HepG2 (cell line): ENCODE measurements at regions not wholly inside any gene's neighbourhood (a gene's known extent, or its start where the extent isn't known, plus 50 kb on each side); places are given as distances from the start of the nearest gene placed in this dataset.

ENCODE experiments used
- ATAC-seq: fragments of 200-7000 bp; cut with Tn5 transposase; 3 replicates; pipeline ENCODE4 v1.9.1; 2020; ENCODE audit warnings: mild to moderate bottlenecking, moderate library complexity
- BruUV-seq: library from RNA; stranded (reverse); fragments of 400-500 nt; replicated peaks from 2 replicates; lab custom pipeline; 2021; lab: Mats Ljungman, UMichigan
- CTCF ChIA-PET: fragments of 300-600 bp; formaldehyde crosslinking; extraction: SDS; loops from one replicate; lab custom pipeline; 2021; ENCODE audit warnings: low total read pairs, inconsistent platforms, low intra/inter-chr PET ratio; lab: Yijun Ruan, JAX
- POLR2A ChIA-PET: fragments of 350-600 bp; sonication (Branson Sonifier 250); formaldehyde crosslinking; loops from one replicate; lab custom pipeline; 2020; ENCODE audit warnings: antibody characterized with exemption, inconsistent platforms; lab: Yijun Ruan, JAX
- DNase-seq: peaks from one replicate; pipeline ENCODE4 v3.0.0-alpha.2; 2015; ENCODE audit warnings: low spot score
- FAIRE-seq: peaks from 3 replicates; lab custom pipeline; 2011; peaks lifted over from hg19 to GRCh38; lab: Jason Lieb, UNC
- H2AFZ ChIP-seq: one replicate; pipeline ENCODE4 v1.6.1; 2011; ENCODE audit warnings: low read length, inconsistent platforms
- H3K27ac ChIP-seq: fragments of 300-600 bp; 3 replicates; pipeline ENCODE4 v1.8.0; 2011; ENCODE audit warnings: mixed run types, mild to moderate bottlenecking, mixed read lengths, low read length, inconsistent platforms; ENCODE audit not compliant: insufficient read depth; ENCODE audit errors: extremely low read length
- H3K27me3 ChIP-seq, 2 experiments: fragments of 200-600 bp in 1 of 2; 2 replicates in 1 of 2; 3 replicates in 1 of 2; pipeline versions ENCODE4 v1.6.0 to v1.8.0; 2011; ENCODE audit warnings: low read length in 2 of 2, mild to moderate bottlenecking in 2 of 2, moderate library complexity in 2 of 2, inconsistent platforms in 1 of 2; ENCODE audit not compliant: insufficient read depth in 2 of 2, control insufficient read depth in 1 of 2
- H3K36me3 ChIP-seq, 2 experiments: fragments of 200-600 bp in 1 of 2; replicated peaks in 1 of 2; 2 replicates in 1 of 2; 3 replicates in 1 of 2; pipeline versions ENCODE4 v1.5.1 to v1.8.0; 2011; ENCODE audit warnings: low read length in 2 of 2, inconsistent platforms in 1 of 2; ENCODE audit not compliant: insufficient read depth in 2 of 2, control insufficient read depth in 1 of 2
- H3K4me1 ChIP-seq: 2 replicates; pipeline ENCODE4 v1.5.1; 2012; ENCODE audit warnings: low read length, inconsistent platforms; ENCODE audit not compliant: insufficient read depth
- H3K4me2 ChIP-seq: 2 replicates; pipeline ENCODE4 v1.6.0; 2011; ENCODE audit warnings: low read depth, low read length, inconsistent platforms
- H3K4me3 ChIP-seq, 3 experiments: fragments of 200-600 bp in 1 of 3; sonication (generic), shearing (Covaris generic) in 1 of 3; replicated peaks in 1 of 3; 2 replicates each; pipeline ENCODE4 v1.5.1; 2011 to 2016; ENCODE audit warnings: low read length in 3 of 3, inconsistent platforms in 2 of 3, low read depth in 2 of 3, mild to moderate bottlenecking in 2 of 3, control low read depth in 1 of 3, mixed read lengths in 1 of 3; ENCODE audit not compliant: insufficient read depth in 1 of 3
- H3K79me2 ChIP-seq: one replicate; pipeline ENCODE4 v1.6.1; 2011; ENCODE audit warnings: low read length, inconsistent platforms; ENCODE audit not compliant: insufficient read depth
- H3K9ac ChIP-seq: 2 replicates; pipeline ENCODE4 v1.6.0; 2011; ENCODE audit warnings: mild to moderate bottlenecking, low read depth, low read length, inconsistent platforms; ENCODE audit not compliant: insufficient read depth
- H3K9me3 ChIP-seq: 2 replicates; pipeline ENCODE4 v1.5.1; 2012; ENCODE audit warnings: mild to moderate bottlenecking, low read length
- H4K20me1 ChIP-seq: 2 replicates; pipeline ENCODE4 v1.6.0; 2011; ENCODE audit warnings: inconsistent platforms, mild to moderate bottlenecking, low read length, moderate library complexity; ENCODE audit not compliant: insufficient read depth
- BCLAF1 ChIP-seq: fragments of 450-650 bp; IDR thresholded peaks from 2 replicates; pipeline ENCODE4 v1.6.1; 2017; ENCODE audit warnings: mild to moderate bottlenecking
- CBFB ChIP-seq: sonication (generic); formaldehyde crosslinking; IDR thresholded peaks from 2 replicates; pipeline ENCODE4 v1.4.0; 2020; ENCODE audit warnings: missing genetic modification reagents
- DR1 ChIP-seq: sonication (generic); formaldehyde crosslinking; IDR thresholded peaks from 2 replicates; pipeline ENCODE4 v1.8.0; 2021; ENCODE audit warnings: mild to moderate bottlenecking, missing genetic modification reagents, inconsistent platforms
- ELF3 ChIP-seq: IDR thresholded peaks from 2 replicates; pipeline ENCODE4 v1.6.1; 2016; ENCODE audit warnings: missing genetic modification reagents, missing compliant biosample characterization
- HNRNPLL ChIP-seq: fragments of 200-400 bp; formaldehyde crosslinking; IDR thresholded peaks from 2 replicates; pipeline ENCODE4 v1.6.1; 2017; ENCODE audit warnings: mild to moderate bottlenecking, low read depth, low read length; ENCODE audit not compliant: poor library complexity, severe bottlenecking
- JUNB ChIP-seq: sonication (generic); formaldehyde crosslinking; IDR thresholded peaks from 2 replicates; pipeline ENCODE4 v1.8.0; 2022; ENCODE audit warnings: missing genetic modification reagents, mild to moderate bottlenecking, borderline replicate concordance
- KDM5A ChIP-seq: fragments of 200-600 bp; sonication (generic); IDR thresholded peaks from 2 replicates; pipeline ENCODE4 v1.7.0; 2018; ENCODE audit warnings: antibody characterized with exemption, mild to moderate bottlenecking, low read length, borderline replicate concordance
- MAF1 ChIP-seq: sonication (generic); formaldehyde crosslinking; IDR thresholded peaks from 2 replicates; pipeline ENCODE4 v1.5.0; 2020; ENCODE audit warnings: missing genetic modification reagents, borderline replicate concordance
- RAD51 ChIP-seq: fragments of 450-650 bp; IDR thresholded peaks from 2 replicates; pipeline ENCODE4 v1.6.1; 2016; ENCODE audit warnings: borderline replicate concordance
- SMARCC2 ChIP-seq: fragments of 450-650 bp; IDR thresholded peaks from 2 replicates; pipeline ENCODE4 v1.6.1; 2017; ENCODE audit warnings: antibody characterized with exemption, mild to moderate bottlenecking
- SOX5 ChIP-seq: IDR thresholded peaks from 2 replicates; pipeline ENCODE4 v1.6.1; 2016; ENCODE audit warnings: borderline replicate concordance
- SP5 ChIP-seq: IDR thresholded peaks from 2 replicates; pipeline ENCODE4 v1.6.1; 2016; ENCODE audit warnings: low read depth, borderline replicate concordance
- STAT5B ChIP-seq: sonication (generic); formaldehyde crosslinking; IDR thresholded peaks from 2 replicates; pipeline ENCODE4 v1.4.0; 2020; ENCODE audit warnings: missing genetic modification reagents
- USF2 ChIP-seq, 2 experiments: sonication (generic) in 1 of 2; formaldehyde crosslinking in 1 of 2; IDR thresholded peaks; 2 replicates each; pipeline versions ENCODE4 v1.5.1 to v1.6.1; 2011 to 2020; ENCODE audit warnings: borderline replicate concordance in 1 of 2, low read depth in 1 of 2, low read length in 1 of 2, mild to moderate bottlenecking in 1 of 2, missing genetic modification reagents in 1 of 2, moderate library complexity in 1 of 2
- ZBTB14 ChIP-seq: sonication (generic); formaldehyde crosslinking; IDR thresholded peaks from 2 replicates; pipeline ENCODE4 v1.4.0; 2020; ENCODE audit warnings: missing genetic modification reagents
- ZBTB3 ChIP-seq: sonication (generic); formaldehyde crosslinking; IDR thresholded peaks from 2 replicates; pipeline ENCODE4 v1.4.0; 2020; ENCODE audit warnings: low read depth, mild to moderate bottlenecking, moderate library complexity, missing genetic modification reagents, borderline replicate concordance
- ZNF414 ChIP-seq: sonication (generic); formaldehyde crosslinking; IDR thresholded peaks from 2 replicates; pipeline ENCODE4 v1.5.0; 2020; ENCODE audit warnings: missing genetic modification reagents
- ZNF430 ChIP-seq: sonication (generic); formaldehyde crosslinking; IDR thresholded peaks from 2 replicates; pipeline ENCODE4 v1.9.0; 2021; ENCODE audit warnings: mild to moderate bottlenecking, missing genetic modification reagents
- ZNF850 ChIP-seq: sonication (generic); formaldehyde crosslinking; conservative IDR thresholded peaks from 2 replicates; pipeline ENCODE4 v1.9.0; 2021; ENCODE audit warnings: mild to moderate bottlenecking, missing genetic modification reagents
- WGBS: methylation state at CpG from one replicate; pipeline ENCODE4 v1.1.6; 2017; ENCODE audit warnings: low lambda C conversion rate; 5-methylcytosine and 5-hydroxymethylcytosine counted together
- in situ Hi-C: cut with HindIII; loops from 2 replicates; pipeline ENCODE4 v1.10.0; 2017; ENCODE audit warnings: low pct_unique_long_range_greater_than_20kb; ENCODE audit not compliant: extremely low pct_ligation_motif_present
- intact Hi-C: fragments of 100-400 bp; cut with micrococcal nuclease; formaldehyde crosslinking; loops from one replicate; pipeline ENCODE4 v1.10.0; 2022; ENCODE audit not compliant: unreplicated experiment

- TF ChIP-seq BCLAF1 (no peak), KDM5A (no peak), ZBTB14 (CRISPR knock-in tag) (no peak), DR1 (no peak), SP5 (CRISPR knock-in tag) (no peak), CBFB (no peak), SMARCC2 (no peak)
Measured at GRCh38 chr7:86970547-86970946, 88.9 kb downstream of the ELAPOR2 start (continued).

GRCh38 chr7:86969865-86970264 lies 89.6 kb downstream of the ELAPOR2 start:
- in situ Hi-C loops = no loop called here
- 44% methylated on average over 1 of the region's 1 CpG for WGBS
- Histone ChIP-seq H3K4me3 (no peak overlapping the region), H3K9ac (no peak overlapping the region), H3K27ac (no peak overlapping the region), H4K20me1 (no peaks in the 10 kb centered on the region), H2AFZ (no peak overlapping the region), H3K4me2 (no peak overlapping the region), H3K36me3 (no peaks in the 10 kb centered on the region), H3K27me3 (no peaks in the 10 kb centered on the region; a peak in 1 of 5 replicates), H3K4me1 (no peaks in the 10 kb centered on the region), H3K9me3 (no peaks in the 10 kb centered on the region), H3K79me2 (no peaks in the 10 kb centered on the region)
- CTCF ChIA-PET = no interaction called here
- DNase-seq (no peak), ATAC-seq (no peak), FAIRE-seq (no peak)
- POLR2A ChIA-PET = no interaction called here
- intact Hi-C loops = no loop called here
- BruUV-seq = no TSS peak
- no peak for TF ChIP-seq MAF1 (CRISPR knock-in tag)
- no peak for TF ChIP-seq ZNF850 (CRISPR knock-in tag)
- no peak for TF ChIP-seq SOX5 (CRISPR knock-in tag)
- TF ChIP-seq ZNF414 (CRISPR knock-in tag) = no peak
- TF ChIP-seq JUNB (CRISPR knock-in tag) = no peak
- TF ChIP-seq ZBTB3 (CRISPR knock-in tag) = no peak
- no peak for TF ChIP-seq STAT5B (CRISPR knock-in tag)
- no peak for TF ChIP-seq USF2 (IDR thresholded peaks at IDR 0.05; ENCODE audit: low read depth, low read length)
- TF ChIP-seq USF2 (CRISPR knock-in tag; IDR thresholded peaks at IDR 0.05; ENCODE audit: borderline replicate concordance) = no peak
- no peak for TF ChIP-seq ZNF430 (CRISPR knock-in tag)
- TF ChIP-seq RAD51 = no peak
- TF ChIP-seq ELF3 = no peak
- no peak for TF ChIP-seq HNRNPLL
